ENCODE measurements at regions not wholly inside any gene's neighbourhood (a gene's known extent, or its start where the extent isn't known, plus 50 kb on each side); places are given as distances from the start of the nearest gene placed in this dataset.

- no peak for DNase-seq
These were observed 226.6 kb upstream of the AGAP1 start for GRCh38 chr2:235267251-235267650.

- DNase-seq, result no peak
These were observed 225.3 kb upstream of the AGAP1 start for GRCh38 chr2:235268535-235268934.

- no peak for DNase-seq
These were observed 223.6 kb upstream of the AGAP1 start for GRCh38 chr2:235270291-235270690.

- peak; percentile 83 for DNase-seq
These were observed 222.9 kb upstream of the AGAP1 start for GRCh38 chr2:235270956-235271355.

GRCh38 chr2:235271936-235272335 lies 221.9 kb upstream of the AGAP1 start:
- DNase-seq, result no peak

GRCh38 chr2:235274023-235274422 lies 219.8 kb upstream of the AGAP1 start:
- no peak for DNase-seq

- DNase-seq, result no peak
These were observed 216.4 kb upstream of the AGAP1 start for GRCh38 chr2:235277485-235277884.

GRCh38 chr2:235278771-235279355 lies 215.0 kb upstream of the AGAP1 start:
- DNase-seq, result no peak

GRCh38 chr2:235279965-235280364 lies 213.9 kb upstream of the AGAP1 start:
- no peak for DNase-seq

GRCh38 chr2:235283246-235283645 lies 210.6 kb upstream of the AGAP1 start:
- DNase-seq, result no peak

- DNase-seq, result no peak
These were observed 207.0 kb upstream of the AGAP1 start for GRCh38 chr2:235286622-235287374.

- no peak for DNase-seq
These were observed 206.5 kb upstream of the AGAP1 start for GRCh38 chr2:235287375-235287733.

- DNase-seq, result no peak
These were observed 202.4 kb upstream of the AGAP1 start for GRCh38 chr2:235291461-235291860.

GRCh38 chr2:235293061-235293460 lies 200.8 kb upstream of the AGAP1 start:
- no peak for DNase-seq

- no peak for DNase-seq
These were observed 198.0 kb upstream of the AGAP1 start for GRCh38 chr2:235295831-235296230.

- no peak for DNase-seq
These were observed 193.3 kb upstream of the AGAP1 start for GRCh38 chr2:235300368-235301201.

- DNase-seq, result no peak
These were observed 192.4 kb upstream of the AGAP1 start for GRCh38 chr2:235301202-235302076.

- DNase-seq, result no peak
These were observed 191.6 kb upstream of the AGAP1 start for GRCh38 chr2:235302263-235302662.

GRCh38 chr2:235303499-235304291 lies 190.1 kb upstream of the AGAP1 start:
- no peak for DNase-seq

- DNase-seq, result no peak
These were observed 188.2 kb upstream of the AGAP1 start for GRCh38 chr2:235305678-235306077.

- DNase-seq, result no peak
These were observed 182.8 kb upstream of the AGAP1 start for GRCh38 chr2:235311044-235311443.

GRCh38 chr2:235312571-235312970 lies 181.3 kb upstream of the AGAP1 start:
- no peak for DNase-seq
